HG03575 (cell line): ENCODE measurements at regions not wholly inside any gene's neighbourhood (a gene's known extent, or its start where the extent isn't known, plus 50 kb on each side); places are given as distances from the start of the nearest gene placed in this dataset.
"Not testable (repeated sequence)": the region's sequence is repeated elsewhere in the genome, so short reads cannot be mapped to it uniquely, and the experiment has no call there.

Experiments used
- ATAC-seq: cut with Tn5 transposase; IDR thresholded peaks from one replicate; pipeline ENCODE4 v1.9.1; 2021; ENCODE audit not compliant: unreplicated experiment, insufficient number of reproducible peaks, low FRiP score; ENCODE audit errors: extremely low read depth

DNA sequence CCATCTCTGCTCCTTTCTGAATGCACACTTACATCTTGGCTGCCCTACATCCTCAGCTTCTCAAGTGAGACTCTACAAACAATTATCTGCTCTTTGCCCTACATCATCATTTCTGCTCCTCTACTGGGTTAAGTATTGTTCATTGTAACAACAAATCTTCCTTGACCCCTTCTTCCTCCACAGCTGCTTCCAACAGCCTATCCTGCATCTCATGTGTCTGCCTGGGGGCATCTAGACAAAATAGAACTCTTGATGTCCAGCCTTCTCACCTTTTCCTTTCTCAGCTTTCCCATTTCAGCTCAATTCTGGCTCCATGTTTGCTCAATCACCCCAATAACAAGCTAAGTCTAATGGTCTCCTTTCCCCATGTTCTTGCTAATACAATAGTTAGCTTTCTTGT is 509.8 kb downstream of the DIRAS2 start:
- ATAC-seq = no peak

DNA sequence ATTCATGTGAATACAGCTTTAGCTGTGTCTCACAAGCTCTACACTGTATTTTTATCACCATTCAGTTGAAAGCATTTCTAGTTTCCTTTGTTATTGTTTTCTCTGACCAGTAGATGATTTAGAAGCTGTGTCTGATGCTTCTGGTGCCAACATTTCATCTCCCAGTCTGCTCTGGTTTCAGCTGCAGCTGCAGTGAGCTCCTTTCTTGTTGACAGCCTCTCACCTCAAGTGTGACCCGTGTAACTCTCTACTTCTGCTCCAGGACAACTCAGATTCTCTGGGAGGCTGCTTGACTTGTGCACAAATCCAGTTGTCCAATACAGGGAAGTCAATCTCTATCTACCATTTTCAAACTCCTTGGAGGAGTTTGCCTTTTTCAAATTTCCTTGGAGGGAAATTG is 504.8 kb downstream of the DIRAS2 start:
- ATAC-seq = no peak

DNA sequence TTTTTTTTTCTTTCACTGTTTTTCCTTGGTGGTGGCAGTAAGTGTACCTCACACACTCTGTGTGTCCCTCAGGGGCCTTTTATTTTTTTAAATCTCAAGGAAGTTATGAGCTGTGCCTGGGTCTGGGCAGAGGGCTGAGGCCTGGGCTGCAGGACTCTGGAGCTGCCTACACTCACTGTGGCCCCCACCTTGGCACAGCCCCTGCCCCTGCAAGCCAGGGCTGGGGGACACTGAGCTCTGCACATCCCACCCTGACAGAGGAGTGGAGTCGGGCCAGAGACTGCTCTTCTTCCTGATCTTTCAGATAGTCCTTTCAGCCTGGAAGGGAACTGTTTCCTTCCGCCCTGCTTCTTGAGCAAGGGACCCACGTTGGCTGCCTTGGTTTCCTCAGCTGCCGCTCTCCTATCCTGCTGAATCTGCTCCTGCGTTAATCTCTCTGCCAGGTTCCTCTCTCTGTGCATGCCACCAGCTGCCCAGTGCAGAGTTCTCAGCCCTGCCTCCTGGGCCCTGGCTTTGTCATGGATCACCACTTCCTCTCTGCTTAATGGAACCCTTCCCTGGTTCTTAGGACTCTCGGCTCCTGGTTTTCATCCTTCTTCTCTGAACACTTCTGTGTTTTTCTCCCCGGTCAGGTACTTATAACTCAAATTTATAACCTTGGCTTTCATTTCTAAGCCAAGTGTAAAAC is 502.3 kb downstream of the DIRAS2 start:
- ATAC-seq = no peak

DNA sequence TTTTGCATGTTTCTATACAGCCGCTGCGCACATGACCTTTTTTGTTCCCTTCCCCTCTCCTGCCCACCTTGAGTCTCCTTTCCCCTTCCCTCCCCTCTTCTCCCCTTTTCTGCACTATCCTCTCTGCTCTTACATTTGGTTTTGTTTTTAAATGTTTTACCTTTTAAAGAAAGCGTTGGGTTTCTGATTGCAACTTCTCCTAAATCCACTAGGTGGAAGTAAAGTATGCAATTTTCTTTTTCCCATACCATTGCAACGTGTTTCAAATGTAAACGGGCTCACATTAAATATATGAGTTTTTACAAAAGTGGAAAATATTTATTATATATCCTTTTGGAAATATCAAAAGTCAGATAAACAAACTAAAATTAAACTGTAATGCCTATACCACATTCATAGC is 500.9 kb downstream of the DIRAS2 start:
- no peak for ATAC-seq

DNA sequence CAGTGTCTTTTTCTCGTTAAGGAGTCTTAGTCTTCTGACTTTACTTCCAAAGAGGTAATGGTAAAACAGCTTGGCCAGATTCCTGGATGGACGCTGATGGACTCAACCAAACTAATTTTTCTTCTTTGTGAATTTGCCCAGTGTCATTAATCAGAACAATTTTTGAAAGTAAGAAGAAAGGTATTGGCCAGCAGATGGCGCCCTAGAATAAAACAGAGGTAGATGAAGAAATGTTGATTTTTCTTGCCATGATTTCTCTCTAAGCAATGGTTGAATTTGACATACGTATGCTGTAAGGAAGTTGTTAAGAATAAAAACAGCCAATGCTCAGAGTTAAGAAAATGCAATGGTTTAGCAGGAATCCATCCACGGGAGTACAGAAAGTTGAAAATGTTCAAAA is 500.0 kb downstream of the DIRAS2 start:
- ATAC-seq = no peak

DNA sequence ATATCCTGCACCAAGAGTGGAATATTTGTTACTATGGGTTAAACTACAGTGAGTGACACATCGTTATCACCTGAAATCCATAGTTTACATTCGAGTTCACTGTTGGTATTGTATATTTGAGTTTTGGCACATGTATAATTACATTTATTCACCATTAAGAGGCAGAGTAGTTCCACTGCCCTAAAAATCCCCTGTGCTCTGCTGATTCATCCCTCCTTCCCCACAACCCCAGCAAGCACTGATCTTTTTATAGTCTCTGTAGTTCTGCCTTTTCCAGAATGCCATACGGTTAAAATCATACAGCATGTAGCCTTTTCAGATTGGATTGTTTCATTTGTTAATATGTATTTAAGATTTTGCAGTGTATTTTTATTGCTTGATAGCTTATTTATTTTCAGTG is 495.2 kb downstream of the DIRAS2 start:
- ATAC-seq = no peak

DNA sequence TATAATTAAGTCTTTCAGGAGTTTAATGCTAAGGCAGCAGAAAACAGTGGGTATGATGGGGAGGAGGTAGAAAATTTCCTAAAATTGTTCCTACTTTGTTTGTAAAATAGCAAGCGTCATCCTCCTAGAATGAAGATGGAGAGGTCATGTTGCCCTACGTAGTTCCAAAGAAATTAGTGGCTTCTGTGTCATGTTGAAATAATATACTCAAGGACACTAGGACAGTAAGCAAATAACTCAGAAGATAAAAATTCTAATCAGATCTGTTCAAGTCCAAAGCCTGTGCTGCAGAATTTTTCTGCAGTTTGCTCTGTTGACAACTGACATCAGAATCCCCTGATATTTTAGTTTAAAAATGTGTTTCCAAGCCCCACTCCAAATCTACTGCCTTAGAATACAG is 486.3 kb downstream of the DIRAS2 start:
- ATAC-seq = no peak

DNA sequence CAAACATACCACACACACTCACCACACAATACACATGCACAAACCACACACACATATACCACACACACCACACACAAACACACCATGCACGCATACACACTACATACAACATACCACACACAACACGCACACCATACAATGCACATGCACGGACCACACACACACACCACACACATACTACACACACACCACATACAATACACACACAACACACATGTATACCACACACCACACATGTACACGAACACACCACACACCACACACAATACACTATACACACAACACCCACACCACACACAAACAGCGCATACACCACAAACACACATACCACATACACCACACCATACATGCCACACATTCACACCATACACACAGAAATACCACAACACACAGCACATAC is 480.3 kb downstream of the DIRAS2 start:
- no peak for ATAC-seq

DNA sequence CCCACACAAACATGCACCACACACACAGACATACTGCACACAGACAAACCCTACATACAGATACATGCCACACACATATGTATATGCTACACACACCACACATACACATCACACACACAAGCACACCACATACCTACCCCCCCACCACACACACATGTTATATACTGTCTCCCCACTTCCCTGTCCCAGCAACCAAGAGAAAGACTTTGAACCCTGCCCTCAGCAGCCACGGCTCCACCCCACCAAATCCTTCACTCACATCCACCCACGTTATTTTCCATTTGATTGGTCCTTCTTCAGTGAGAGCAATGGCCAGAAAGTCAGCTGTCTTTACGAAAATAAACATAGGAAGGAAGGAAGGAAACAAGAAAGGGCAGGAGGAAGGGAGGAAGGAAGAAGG is 479.8 kb downstream of the DIRAS2 start:
- ATAC-seq = no peak

DNA sequence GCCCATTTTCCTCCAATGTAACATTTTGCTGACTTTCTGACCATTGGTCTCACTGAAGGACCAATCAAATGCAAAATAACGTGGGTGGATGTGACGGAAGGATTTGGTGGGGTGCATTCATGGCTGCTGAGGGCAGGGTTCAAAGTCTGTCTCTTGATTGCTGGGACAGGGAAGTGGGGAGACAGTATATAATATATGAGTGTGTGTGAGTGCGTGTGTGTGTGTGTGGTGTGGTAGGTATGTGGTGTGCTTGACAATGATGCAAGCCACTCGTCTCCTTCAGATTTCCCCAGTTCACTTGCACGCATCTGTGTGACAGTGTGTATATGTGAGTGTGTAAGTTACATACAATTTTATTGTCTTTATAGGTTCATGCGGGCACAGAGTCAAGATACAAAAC is 477.3 kb downstream of the DIRAS2 start:
- ATAC-seq = no peak

DNA sequence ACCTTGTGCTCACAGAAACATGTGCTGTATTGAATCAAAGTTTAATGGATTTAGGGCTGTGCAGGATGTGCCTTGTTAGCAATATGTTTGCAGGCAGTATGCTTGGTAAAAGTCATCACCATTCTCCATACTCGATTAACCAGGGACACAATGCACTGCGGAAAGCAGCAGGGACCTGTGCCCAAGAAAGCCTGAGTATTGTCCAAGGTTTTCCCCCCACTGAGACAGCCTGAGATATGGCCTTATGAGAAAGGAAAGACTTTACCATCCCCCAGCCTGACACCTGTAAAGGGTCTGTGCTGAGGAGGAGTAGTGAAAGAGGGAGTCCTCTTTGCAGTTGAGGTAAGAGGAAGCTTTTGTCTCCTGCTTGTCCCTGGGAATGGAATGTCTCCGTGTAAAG is 476.2 kb downstream of the DIRAS2 start:
- not testable (repeated sequence) for ATAC-seq

DNA sequence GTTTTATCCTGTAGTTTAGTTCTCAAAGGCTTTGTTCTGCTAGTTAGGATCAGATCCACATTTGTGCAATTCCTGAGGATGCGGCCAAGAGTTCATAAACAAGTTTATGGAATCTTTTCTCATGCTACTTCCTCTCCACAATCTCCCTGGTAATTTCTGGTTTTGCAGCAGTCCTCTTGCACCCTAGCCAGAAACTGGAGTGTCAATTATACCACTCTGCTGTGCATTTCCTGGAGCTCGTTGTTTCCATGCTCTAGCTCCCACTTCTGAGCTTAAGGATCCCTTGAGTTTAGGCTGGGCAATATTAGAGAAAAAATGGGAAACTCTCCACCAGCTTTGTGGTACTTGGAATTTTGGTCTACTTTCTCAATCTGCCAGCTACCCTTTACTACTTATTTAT is 474.7 kb downstream of the DIRAS2 start:
- no peak for ATAC-seq

DNA sequence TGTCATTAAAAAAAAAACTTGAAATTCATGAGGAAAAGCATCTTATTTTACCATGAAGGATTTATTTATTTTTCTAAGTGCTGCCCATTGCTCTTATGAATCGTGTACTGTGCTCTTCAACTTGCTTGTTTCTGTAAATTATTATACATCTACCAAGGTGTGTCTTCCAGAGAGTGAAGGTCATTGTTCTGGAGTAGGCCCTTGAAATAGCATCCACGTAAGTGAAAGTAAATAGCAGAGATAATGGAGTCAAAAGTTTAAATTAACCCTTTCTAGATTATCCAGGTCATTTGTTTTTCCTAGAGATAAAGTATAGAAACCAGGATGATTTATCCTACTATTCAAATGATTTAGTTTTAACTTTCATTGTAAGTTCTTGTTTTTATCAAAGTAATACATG is 473.1 kb downstream of the DIRAS2 start:
- no peak for ATAC-seq

DNA sequence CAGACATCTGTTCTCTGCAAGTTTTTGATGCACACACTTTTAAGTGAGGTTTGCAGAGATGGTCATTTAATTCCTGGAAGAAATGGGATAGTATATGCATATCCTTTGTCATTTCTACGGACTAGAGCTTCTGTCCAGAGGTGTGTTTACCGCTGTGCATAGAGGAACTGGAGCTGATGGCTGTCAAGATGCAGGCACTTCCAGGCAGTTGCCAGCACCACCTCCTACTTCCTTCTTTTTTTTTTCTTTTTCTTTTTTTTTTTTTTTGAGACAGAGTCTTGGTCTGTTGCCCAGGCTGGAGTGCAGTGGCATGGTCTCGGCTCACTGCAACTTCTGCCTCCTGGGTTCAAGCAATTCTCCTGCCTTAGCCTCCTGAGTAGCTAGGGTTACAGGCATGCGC is 468.7 kb downstream of the DIRAS2 start:
- not testable (repeated sequence) for ATAC-seq

DNA sequence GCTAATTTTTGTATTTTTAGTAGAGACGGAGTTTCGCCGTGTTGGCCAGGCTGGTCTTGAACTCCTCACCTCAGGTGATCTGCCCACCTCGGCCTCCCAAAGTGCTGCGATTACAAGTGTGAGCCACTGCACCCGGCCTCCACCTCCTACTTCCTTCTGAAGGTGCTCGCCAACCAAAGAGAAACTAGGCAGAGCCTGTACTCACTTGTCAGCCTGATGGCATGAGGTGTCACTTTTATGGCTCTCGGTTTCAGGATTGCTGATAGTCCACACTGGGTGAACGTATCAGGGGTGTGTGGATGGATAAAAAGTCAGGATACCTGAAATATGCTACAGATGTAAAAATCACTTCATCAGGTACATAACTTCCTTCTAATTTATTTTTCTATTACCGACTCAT is 468.3 kb downstream of the DIRAS2 start:
- ATAC-seq = not testable (repeated sequence)

DNA sequence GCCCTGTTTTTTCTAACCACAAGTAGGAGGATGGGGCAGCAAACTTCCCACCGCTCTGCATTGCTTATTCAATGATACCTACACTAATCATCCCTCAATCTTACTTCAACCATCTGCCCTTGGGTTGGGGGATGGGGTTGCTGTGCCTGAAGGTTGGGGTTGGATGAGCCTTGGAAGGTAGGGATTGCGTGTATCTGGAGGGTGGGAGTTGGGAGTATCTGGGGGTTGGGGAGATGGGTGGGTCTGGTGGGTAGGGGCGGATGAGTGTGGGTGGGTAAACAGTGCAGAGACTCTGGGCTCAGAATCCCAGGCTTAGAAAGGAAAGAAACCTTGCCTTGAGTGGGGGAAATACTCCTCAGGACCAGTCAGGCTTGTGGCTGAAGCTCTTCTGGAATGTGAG is 467.4 kb downstream of the DIRAS2 start:
- ATAC-seq = no peak

DNA sequence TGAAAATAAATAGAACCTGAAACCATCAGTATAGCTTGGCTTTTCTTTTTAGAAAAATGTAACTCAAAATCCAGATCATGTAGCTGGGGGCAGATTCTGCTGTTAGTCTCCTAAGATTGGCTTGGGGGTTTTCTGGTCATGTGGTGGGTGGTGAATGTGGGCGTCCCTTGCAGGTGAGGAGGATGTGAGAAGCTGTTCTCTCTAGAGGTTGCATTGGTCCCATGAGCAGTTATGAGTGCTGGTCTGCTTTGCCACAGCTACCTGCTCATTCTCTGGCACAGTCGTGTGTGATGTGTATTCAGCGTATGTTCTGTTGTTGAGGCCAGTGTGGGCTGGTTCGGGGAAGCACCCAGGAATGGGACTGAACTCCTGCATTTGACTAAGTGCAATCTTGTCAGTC is 466.8 kb downstream of the DIRAS2 start:
- no peak for ATAC-seq

DNA sequence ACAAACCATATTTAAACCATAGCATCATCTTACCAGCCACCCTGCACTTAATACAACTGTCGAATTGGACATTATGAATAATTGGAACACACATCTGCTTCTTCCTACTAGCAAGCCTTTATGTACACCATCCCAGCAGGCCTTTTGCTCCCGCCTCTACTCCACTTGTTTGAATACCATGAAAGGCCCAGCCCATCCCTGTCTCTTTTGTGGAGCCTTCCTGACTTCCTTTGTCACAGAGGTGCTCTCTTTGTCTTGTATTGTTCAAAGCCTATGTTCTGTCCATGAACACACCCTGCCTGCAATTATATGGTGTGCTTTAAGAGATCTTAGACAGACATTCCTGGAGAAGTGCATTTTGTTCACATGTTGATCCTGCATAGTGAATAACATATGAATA is 465.7 kb downstream of the DIRAS2 start:
- no peak for ATAC-seq

DNA sequence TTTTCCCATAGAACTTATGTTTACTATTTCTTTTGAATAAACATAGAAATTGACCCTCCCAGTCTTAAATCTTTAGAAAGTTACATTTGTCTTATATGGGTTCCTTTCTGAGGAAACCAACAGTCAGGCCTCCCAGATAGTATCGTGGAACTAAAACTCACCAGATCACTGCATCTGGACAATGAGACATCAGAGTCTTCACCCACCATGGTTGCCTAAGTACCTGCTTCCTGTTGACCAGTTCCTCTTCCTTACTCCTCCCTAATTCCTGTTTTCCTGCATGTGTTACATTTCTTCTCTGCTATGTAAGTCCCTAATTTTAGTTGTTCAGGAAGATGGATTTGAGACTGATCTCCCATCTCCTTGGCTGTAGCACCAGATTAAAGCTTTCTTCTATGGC is 462.2 kb downstream of the DIRAS2 start:
- ATAC-seq = no peak

DNA sequence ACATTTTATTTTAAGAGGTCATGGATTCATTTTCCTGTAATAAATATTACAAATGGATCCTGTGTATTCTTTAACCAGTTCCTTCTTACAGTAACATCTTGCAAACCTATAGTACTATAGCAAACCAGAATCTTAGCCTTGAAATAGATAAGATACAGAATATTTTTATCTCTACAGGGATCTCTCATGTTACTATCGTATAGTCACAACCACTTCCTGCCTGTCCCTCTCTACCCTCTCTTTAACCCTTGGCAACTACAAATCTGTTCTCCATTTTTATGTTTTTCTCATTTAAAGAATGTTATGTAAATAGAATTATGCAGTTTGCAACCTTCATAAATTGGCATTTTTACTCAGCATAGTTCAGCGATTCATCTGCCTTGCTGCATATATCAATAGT is 454.0 kb downstream of the DIRAS2 start:
- ATAC-seq = no peak

DNA sequence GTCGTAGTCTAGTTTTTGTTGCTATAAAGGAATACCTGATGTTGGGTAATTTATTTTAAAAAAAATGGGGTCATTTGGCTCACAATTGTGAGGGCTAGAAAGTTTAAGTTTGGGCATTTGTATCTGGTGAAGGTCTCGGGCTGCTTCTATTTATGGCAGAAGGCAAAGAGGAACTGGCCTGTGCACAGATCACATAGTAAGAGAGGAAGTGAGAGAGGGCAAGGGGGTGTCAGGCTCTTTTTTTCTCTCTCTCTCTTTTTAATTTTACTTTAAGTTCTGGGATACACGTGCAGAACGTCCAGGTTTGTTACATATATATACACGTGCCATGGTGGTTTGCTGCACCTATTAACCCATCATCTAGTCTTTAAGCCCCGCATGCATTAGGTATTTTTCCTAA is 453.3 kb downstream of the DIRAS2 start:
- peak; percentile 64 for ATAC-seq
